Naive thymus-derived CD4-positive, alpha-beta T cell (primary cell): ENCODE measurements at regions not wholly inside any gene's neighbourhood (a gene's known extent, or its start where the extent isn't known, plus 50 kb on each side); places are given as distances from the start of the nearest gene placed in this dataset.

Experiments used
- ATAC-seq: fragments of 150-1000 bp; cut with Tn5 transposase; 2 replicates; pipeline ENCODE4 v1.10.0; 2021; ENCODE audit warnings: mild to moderate bottlenecking, moderate library complexity
- CTCF ChIA-PET: fragments of 350-600 bp; sonication (Branson Sonifier 250); formaldehyde crosslinking; loops from one replicate; lab custom pipeline; 2021; ENCODE audit warnings: antibody characterized with exemption; lab: Charles Lee
- POLR2A ChIA-PET: fragments of 350-600 bp; sonication (Branson Sonifier 250); formaldehyde crosslinking; loops from one replicate; lab custom pipeline; 2021; ENCODE audit warnings: antibody characterized with exemption, inconsistent platforms; lab: Charles Lee
- DNase-seq, 9 donors: peaks; one replicate each; pipeline versions ENCODE4 v3.0.0 to v3.0.0-alpha.2; 2020 to 2022; ENCODE audit warnings: mixed read lengths in 1 of 9
- H3K27ac ChIP-seq: one replicate; pipeline ENCODE4 v1.7.0; 2013; ENCODE audit warnings: mild to moderate bottlenecking, low read depth, low read length, moderate library complexity
- H3K27me3 ChIP-seq, 2 donors: one replicate each; pipeline ENCODE4 v1.7.0; 2013; ENCODE audit warnings: low read length in 2 of 2, mild to moderate bottlenecking in 2 of 2, moderate library complexity in 2 of 2; ENCODE audit not compliant: control insufficient read depth in 2 of 2, insufficient read depth in 2 of 2
- H3K36me3 ChIP-seq, 3 experiments: 1 replicate in 2 of 3; 2 replicates in 1 of 3; pipeline ENCODE4 v1.7.0; 2013; ENCODE audit warnings: low read length in 3 of 3, mild to moderate bottlenecking in 3 of 3, moderate library complexity in 1 of 3; ENCODE audit not compliant: insufficient read depth in 3 of 3, control insufficient read depth in 2 of 3
- H3K4me1 ChIP-seq, 2 donors: one replicate each; pipeline ENCODE4 v1.7.0; 2013; ENCODE audit warnings: low read length in 2 of 2, mild to moderate bottlenecking in 2 of 2, moderate library complexity in 1 of 2; ENCODE audit not compliant: control insufficient read depth in 2 of 2, insufficient read depth in 2 of 2
- H3K4me3 ChIP-seq: 2 replicates; pipeline ENCODE4 v1.7.0; 2013; ENCODE audit warnings: mild to moderate bottlenecking, low read length
- H3K9me3 ChIP-seq, 3 experiments: 1 replicate in 2 of 3; 2 replicates in 1 of 3; pipeline ENCODE4 v1.7.0; 2013; ENCODE audit warnings: low read length in 3 of 3; ENCODE audit not compliant: control insufficient read depth in 2 of 3
- H3K27ac Mint-ChIP-seq, 9 donors: one replicate each; pipeline ENCODE4 v1.8.0; 2020 to 2022; ENCODE audit warnings: mixed read lengths in 9 of 9, mild to moderate bottlenecking in 8 of 9, moderate library complexity in 5 of 9, inconsistent platforms in 2 of 9
- H3K27me3 Mint-ChIP-seq, 5 donors: one replicate each; pipeline ENCODE4 v1.8.0; 2021 to 2022; ENCODE audit warnings: mixed read lengths in 5 of 5, mild to moderate bottlenecking in 1 of 5
- H3K36me3 Mint-ChIP-seq, 5 donors: one replicate each; pipeline ENCODE4 v1.8.0; 2020 to 2022; ENCODE audit warnings: mixed read lengths in 5 of 5, mild to moderate bottlenecking in 3 of 5, inconsistent platforms in 1 of 5
- H3K4me1 Mint-ChIP-seq, 7 donors: one replicate each; pipeline ENCODE4 v1.8.0; 2020 to 2022; ENCODE audit warnings: mixed read lengths in 7 of 7, mild to moderate bottlenecking in 3 of 7, inconsistent platforms in 1 of 7
- H3K4me3 Mint-ChIP-seq, 10 donors: one replicate each; pipeline ENCODE4 v1.8.0; 2020 to 2022; ENCODE audit warnings: mild to moderate bottlenecking in 10 of 10, mixed read lengths in 10 of 10, moderate library complexity in 6 of 10, inconsistent platforms in 2 of 10
- H3K9me3 Mint-ChIP-seq, 11 donors: one replicate each; pipeline ENCODE4 v1.8.0; 2020 to 2022; ENCODE audit warnings: mixed read lengths in 11 of 11, mild to moderate bottlenecking in 4 of 11, inconsistent platforms in 1 of 11, moderate library complexity in 1 of 11
- intact Hi-C, 2 donors: fragments of 100-400 bp; cut with micrococcal nuclease; formaldehyde crosslinking; loops; one replicate each; pipeline ENCODE4 v1.15.1; 2023

DNA sequence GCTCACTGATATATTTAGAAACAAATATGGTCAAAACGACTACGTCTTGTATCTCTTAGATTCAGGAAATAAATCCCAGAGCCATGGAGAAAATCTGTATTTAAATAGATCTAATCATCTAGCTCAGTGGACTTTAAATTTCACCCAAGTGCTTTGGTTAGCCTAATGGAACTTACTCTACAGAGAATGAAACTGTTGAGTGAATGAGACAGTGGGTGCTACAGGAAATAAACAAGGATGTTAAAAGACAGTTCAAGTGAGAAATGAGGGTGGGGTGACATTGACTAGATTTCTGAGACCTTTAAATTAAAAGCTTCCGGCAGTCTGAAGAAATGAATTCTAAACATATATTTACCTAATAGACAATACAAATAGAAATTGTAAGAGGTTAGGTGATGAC lies 2197.0 kb downstream of the ARAP2 start:
- Mint-ChIP-seq H3K9me3 (peaks cover 0 to 25% (median 3%) of the 10 kb centered on the region in 11 donors), H3K4me1 (no peaks in the 10 kb centered on the region), H3K27me3 (no peaks in the 10 kb centered on the region), H3K4me3 (no peak overlapping the region), H3K36me3 (no peaks in the 10 kb centered on the region), H3K27ac (no peak overlapping the region)
- no peak overlapping the region for H3K27ac ChIP-seq
- intact Hi-C loops = no loop called here
- H3K4me1 ChIP-seq = no peaks in the 10 kb centered on the region
- DNase-seq = no peak
- no peak overlapping the region for H3K4me3 ChIP-seq
- H3K27me3 ChIP-seq = no peaks in the 10 kb centered on the region
- ChIA-PET POLR2A (no interaction called here), CTCF (no interaction called here)
- no peaks in the 10 kb centered on the region for H3K9me3 ChIP-seq
- no peaks in the 10 kb centered on the region for H3K36me3 ChIP-seq
- no peak for ATAC-seq

DNA sequence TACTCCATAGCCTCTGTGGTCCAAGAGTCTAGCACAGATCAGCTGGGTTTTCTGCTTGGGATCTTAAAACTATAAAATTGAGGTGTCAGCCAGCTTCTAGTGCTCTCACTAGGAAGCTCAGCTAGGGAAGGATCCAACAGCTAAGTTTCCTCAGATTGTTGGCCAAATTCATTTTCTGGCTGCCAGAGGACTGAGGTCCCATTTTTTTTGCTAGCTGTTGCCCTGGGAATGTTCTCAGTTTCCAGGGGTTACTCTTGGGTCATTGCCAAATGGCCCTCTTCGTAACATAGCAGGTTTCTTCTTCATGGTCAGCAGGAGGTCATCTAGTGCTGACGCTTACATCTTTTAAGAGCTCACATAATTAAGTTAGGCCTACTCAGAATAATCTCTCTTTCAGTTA lies 2178.2 kb downstream of the ARAP2 start:
- POLR2A ChIA-PET = no interaction called here
- no peak for ATAC-seq
- Mint-ChIP-seq H3K36me3 (no peaks in the 10 kb centered on the region), H3K9me3 (peaks cover 0 to 11% (median 0%) of the 10 kb centered on the region in 11 donors), H3K4me1 (no peaks in the 10 kb centered on the region), H3K27me3 (no peaks in the 10 kb centered on the region), H3K4me3 (no peak overlapping the region), H3K27ac (no peak overlapping the region)
- no peak for DNase-seq
- H3K36me3 ChIP-seq = no peaks in the 10 kb centered on the region
- CTCF ChIA-PET = no interaction called here
- H3K4me3 ChIP-seq = no peak overlapping the region
- H3K9me3 ChIP-seq = no peaks in the 10 kb centered on the region
- H3K4me1 ChIP-seq = no peaks in the 10 kb centered on the region
- intact Hi-C loops = no loop called here
- H3K27me3 ChIP-seq = no peaks in the 10 kb centered on the region
- no peak overlapping the region for H3K27ac ChIP-seq

DNA sequence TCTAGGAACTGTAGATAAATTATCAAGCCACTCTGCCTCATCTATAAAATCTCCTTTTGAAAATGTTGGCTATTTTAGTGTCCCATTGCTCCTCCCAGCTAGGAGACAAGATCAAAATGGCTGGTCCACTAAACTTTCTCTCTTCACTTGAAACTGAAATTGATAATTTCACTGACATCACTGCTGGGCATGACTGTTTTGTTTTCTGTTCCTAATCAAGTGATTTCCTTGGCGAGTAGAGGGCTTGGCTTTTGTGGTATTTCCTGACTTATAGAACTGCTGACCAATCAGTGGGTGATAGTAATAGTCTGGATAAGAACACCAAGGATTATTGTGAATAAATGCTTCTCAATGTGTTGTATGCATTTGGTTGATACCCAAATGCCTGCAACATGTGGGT lies 2152.9 kb downstream of the ARAP2 start:
- Mint-ChIP-seq H3K9me3 (peaks cover 0 to 20% (median 3%) of the 10 kb centered on the region in 11 donors), H3K4me3 (no peak overlapping the region), H3K4me1 (no peaks in the 10 kb centered on the region), H3K27me3 (no peaks in the 10 kb centered on the region), H3K27ac (no peak overlapping the region), H3K36me3 (no peaks in the 10 kb centered on the region)
- no peak overlapping the region for H3K27ac ChIP-seq
- no peak overlapping the region for H3K4me3 ChIP-seq
- no peaks in the 10 kb centered on the region for H3K36me3 ChIP-seq
- CTCF ChIA-PET = no interaction called here
- no peaks in the 10 kb centered on the region for H3K4me1 ChIP-seq
- no peak for ATAC-seq
- POLR2A ChIA-PET = no interaction called here
- no peaks in the 10 kb centered on the region for H3K9me3 ChIP-seq
- intact Hi-C loops = no loop called here
- DNase-seq = no peak
- H3K27me3 ChIP-seq = no peaks in the 10 kb centered on the region

DNA sequence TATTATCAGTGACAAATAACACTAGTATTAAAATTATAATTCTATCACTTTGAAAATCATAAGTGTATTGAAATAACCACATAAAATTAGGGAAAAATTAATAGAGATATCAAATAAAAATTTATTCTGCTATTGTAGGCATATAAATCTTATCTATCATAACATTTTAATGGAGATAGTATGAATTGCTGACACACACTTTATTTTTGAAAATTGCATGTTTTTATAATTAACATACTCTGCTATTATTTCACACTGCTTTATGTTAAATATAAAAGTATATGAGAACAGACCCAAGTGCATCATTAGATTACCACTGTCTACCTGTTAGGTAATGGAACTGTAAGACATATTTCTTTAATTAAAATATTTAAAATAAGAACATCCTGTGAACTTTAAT lies 2150.2 kb downstream of the ARAP2 start:
- H3K4me3 Mint-ChIP-seq = no peak overlapping the region
- no peak overlapping the region for H3K4me3 ChIP-seq
- intact Hi-C loops = no loop called here
- no peaks in the 10 kb centered on the region for H3K27me3 Mint-ChIP-seq
- DNase-seq (no peak), ATAC-seq (no peak)
- H3K27ac Mint-ChIP-seq = no peak overlapping the region
- no peaks in the 10 kb centered on the region for H3K4me1 Mint-ChIP-seq
- no peaks in the 10 kb centered on the region for H3K27me3 ChIP-seq
- H3K9me3 Mint-ChIP-seq = peaks cover 0 to 22% (median 4%) of the 10 kb centered on the region in 11 donors
- ChIA-PET POLR2A (no interaction called here), CTCF (no interaction called here)
- H3K27ac ChIP-seq = no peak overlapping the region
- H3K36me3 ChIP-seq = no peaks in the 10 kb centered on the region
- no peaks in the 10 kb centered on the region for H3K36me3 Mint-ChIP-seq
- no peaks in the 10 kb centered on the region for H3K9me3 ChIP-seq
- no peaks in the 10 kb centered on the region for H3K4me1 ChIP-seq

DNA sequence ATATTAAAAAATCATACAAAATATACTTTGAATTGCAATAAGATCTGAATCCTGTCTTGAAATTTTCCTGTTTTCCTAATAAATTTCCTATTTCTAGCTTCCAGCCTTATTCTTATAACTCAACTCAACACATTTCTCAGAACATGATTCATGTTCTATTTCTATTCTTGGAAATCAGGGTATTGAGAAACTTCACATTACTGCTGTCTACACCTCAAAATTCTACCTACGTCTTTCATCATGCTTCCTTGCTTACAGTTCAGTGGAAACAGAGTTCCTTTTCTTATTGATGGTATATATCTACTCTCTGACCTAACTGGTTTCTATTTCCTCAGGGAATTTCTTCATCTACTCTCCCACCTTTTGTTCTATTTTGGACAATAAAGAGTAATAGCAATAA lies 2139.0 kb downstream of the ARAP2 start:
- Histone ChIP-seq H3K27ac (no peak overlapping the region), H3K36me3 (no peaks in the 10 kb centered on the region), H3K9me3 (no peaks in the 10 kb centered on the region), H3K4me1 (no peaks in the 10 kb centered on the region), H3K4me3 (no peak overlapping the region), H3K27me3 (no peaks in the 10 kb centered on the region)
- ChIA-PET CTCF (no interaction called here), POLR2A (no interaction called here)
- H3K36me3 Mint-ChIP-seq = no peaks in the 10 kb centered on the region
- no peaks in the 10 kb centered on the region for H3K4me1 Mint-ChIP-seq
- ATAC-seq = no peak
- H3K4me3 Mint-ChIP-seq = no peak overlapping the region
- H3K27me3 Mint-ChIP-seq = no peaks in the 10 kb centered on the region
- no peak for DNase-seq
- peaks cover 0 to 13% (median 3%) of the 10 kb centered on the region in 11 donors for H3K9me3 Mint-ChIP-seq
- intact Hi-C loops = no loop called here
- H3K27ac Mint-ChIP-seq = no peak overlapping the region

DNA sequence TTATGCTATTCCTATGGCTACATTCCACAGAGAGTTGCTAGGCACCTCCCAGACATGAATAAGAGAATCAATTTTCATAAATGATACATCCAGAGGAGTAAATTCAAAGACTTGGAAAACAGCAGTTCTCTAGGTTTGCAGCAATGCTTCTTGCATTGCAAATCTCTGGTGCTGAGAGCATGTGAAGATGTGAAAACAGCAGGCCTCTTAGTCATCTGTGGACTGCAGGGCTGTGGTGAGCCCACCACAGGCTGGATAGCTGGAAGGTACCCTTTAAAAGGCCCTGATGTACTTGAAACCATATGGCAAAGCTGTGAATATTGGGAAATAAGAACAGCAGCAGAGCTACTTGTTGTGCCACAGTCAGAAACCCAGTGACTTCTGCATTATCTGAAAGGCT lies 2135.9 kb downstream of the ARAP2 start:
- no peaks in the 10 kb centered on the region for H3K36me3 ChIP-seq
- H3K27ac Mint-ChIP-seq = no peak overlapping the region
- no peaks in the 10 kb centered on the region for H3K9me3 ChIP-seq
- H3K27me3 ChIP-seq = no peaks in the 10 kb centered on the region
- H3K4me3 ChIP-seq = no peak overlapping the region
- DNase-seq (no peak), ATAC-seq (no peak)
- peaks cover 0 to 18% (median 3%) of the 10 kb centered on the region in 11 donors for H3K9me3 Mint-ChIP-seq
- H3K27me3 Mint-ChIP-seq = no peaks in the 10 kb centered on the region
- ChIA-PET POLR2A (no interaction called here), CTCF (no interaction called here)
- no peaks in the 10 kb centered on the region for H3K4me1 ChIP-seq
- no peak overlapping the region for H3K27ac ChIP-seq
- intact Hi-C loops = no loop called here
- no peak overlapping the region for H3K4me3 Mint-ChIP-seq
- H3K36me3 Mint-ChIP-seq = no peaks in the 10 kb centered on the region
- H3K4me1 Mint-ChIP-seq = no peaks in the 10 kb centered on the region

DNA sequence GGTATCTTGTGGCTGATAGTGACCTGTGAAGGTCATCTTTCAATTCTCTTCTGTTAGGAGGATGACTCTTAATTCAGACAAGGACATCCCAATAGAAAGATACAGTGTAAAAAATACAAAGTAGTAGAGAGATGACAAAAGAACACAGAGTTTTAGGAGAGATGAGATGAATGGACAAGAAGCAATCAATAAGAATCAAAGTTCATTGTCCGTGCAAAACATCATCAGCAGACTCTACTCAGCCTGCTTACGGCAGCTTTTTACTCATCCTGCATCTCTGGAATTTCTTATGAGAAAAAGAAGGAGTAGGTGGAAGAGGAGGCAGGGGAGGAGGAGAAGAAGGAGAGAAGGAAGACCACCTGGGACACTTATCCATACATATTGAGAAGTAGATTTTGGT lies 2131.7 kb downstream of the ARAP2 start:
- POLR2A ChIA-PET = no interaction called here
- intact Hi-C loops = no loop called here

More for the DNA sequence above, 2131.7 kb downstream of the ARAP2 start:
- Histone ChIP-seq H3K4me1 (no peaks in the 10 kb centered on the region), H3K36me3 (no peaks in the 10 kb centered on the region), H3K27me3 (no peaks in the 10 kb centered on the region), H3K4me3 (no peak overlapping the region), H3K27ac (no peak overlapping the region), H3K9me3 (no peaks in the 10 kb centered on the region)
- Mint-ChIP-seq H3K27me3 (no peaks in the 10 kb centered on the region), H3K36me3 (no peaks in the 10 kb centered on the region), H3K9me3 (peaks cover 0 to 8% (median 0%) of the 10 kb centered on the region in 11 donors), H3K4me3 (no peak overlapping the region), H3K4me1 (no peaks in the 10 kb centered on the region), H3K27ac (no peak overlapping the region)
- no peak for DNase-seq
- no peak for ATAC-seq
- CTCF ChIA-PET = no interaction called here
